Stimulated activated CD8-positive, alpha-beta memory T cell treated with anti-CD3 and anti-CD28 coated beads, Interleukin-4, amount 100 ng/mL, for 24 hours (primary cell): ENCODE measurements at regions not wholly inside any gene's neighbourhood (a gene's known extent, or its start where the extent isn't known, plus 50 kb on each side); places are given as distances from the start of the nearest gene placed in this dataset.
"Not testable (repeated sequence)": the region's sequence is repeated elsewhere in the genome, so short reads cannot be mapped to it uniquely, and the experiment has no call there.

Source experiments
- DNase-seq: peaks from one replicate; pipeline ENCODE4 v3.0.0-alpha.2; 2020; ENCODE audit warnings: low read depth

- no peak for DNase-seq
These were observed 106.3 kb upstream of the ANKRD28 start for GRCh38 chr3:15903759-15904720.

- DNase-seq, result no peak
These were observed 107.3 kb upstream of the ANKRD28 start for GRCh38 chr3:15905041-15905440.

GRCh38 chr3:15907403-15907802 is 109.6 kb upstream of the ANKRD28 start:
- not testable (repeated sequence) for DNase-seq

- no peak for DNase-seq
These were observed 121.2 kb upstream of the ANKRD28 start for GRCh38 chr3:15918988-15919387.

GRCh38 chr3:15919971-15920370 is 122.2 kb upstream of the ANKRD28 start:
- no peak for DNase-seq

- DNase-seq, result no peak
These were observed 126.0 kb upstream of the ANKRD28 start for GRCh38 chr3:15923640-15924405.

- no peak for DNase-seq
These were observed 127.1 kb upstream of the ANKRD28 start for GRCh38 chr3:15924914-15925313.

- no peak for DNase-seq
These were observed 129.1 kb upstream of the ANKRD28 start for GRCh38 chr3:15926871-15927270.

GRCh38 chr3:15927969-15928368 is 130.2 kb upstream of the ANKRD28 start:
- DNase-seq, result no peak

- DNase-seq, result no peak
These were observed 132.3 kb upstream of the ANKRD28 start for GRCh38 chr3:15929944-15930571.

- DNase-seq, result no peak
These were observed 134.8 kb upstream of the ANKRD28 start for GRCh38 chr3:15932348-15933300.

- DNase-seq, result no peak
These were observed 135.8 kb upstream of the ANKRD28 start for GRCh38 chr3:15933439-15934139.

- DNase-seq, result no peak
These were observed 136.8 kb upstream of the ANKRD28 start for GRCh38 chr3:15934389-15935195.

GRCh38 chr3:15936312-15936711 is 138.5 kb upstream of the ANKRD28 start:
- no peak for DNase-seq

GRCh38 chr3:15940641-15941040 is 142.9 kb upstream of the ANKRD28 start:
- no peak for DNase-seq

- not testable (repeated sequence) for DNase-seq
These were observed 143.7 kb upstream of the ANKRD28 start for GRCh38 chr3:15941457-15941856.

- no peak for DNase-seq
These were observed 144.2 kb upstream of the ANKRD28 start for GRCh38 chr3:15941958-15942357.

- no peak for DNase-seq
These were observed 144.7 kb upstream of the ANKRD28 start for GRCh38 chr3:15942462-15942861.

- no peak for DNase-seq
These were observed 145.2 kb upstream of the ANKRD28 start for GRCh38 chr3:15942936-15943335.

GRCh38 chr3:15948388-15948787 is 150.6 kb upstream of the ANKRD28 start:
- no peak for DNase-seq
